ENCODE measurements at regions not wholly inside any gene's neighbourhood (a gene's known extent, or its start where the extent isn't known, plus 50 kb on each side); places are given as distances from the start of the nearest gene placed in this dataset.

DNA sequence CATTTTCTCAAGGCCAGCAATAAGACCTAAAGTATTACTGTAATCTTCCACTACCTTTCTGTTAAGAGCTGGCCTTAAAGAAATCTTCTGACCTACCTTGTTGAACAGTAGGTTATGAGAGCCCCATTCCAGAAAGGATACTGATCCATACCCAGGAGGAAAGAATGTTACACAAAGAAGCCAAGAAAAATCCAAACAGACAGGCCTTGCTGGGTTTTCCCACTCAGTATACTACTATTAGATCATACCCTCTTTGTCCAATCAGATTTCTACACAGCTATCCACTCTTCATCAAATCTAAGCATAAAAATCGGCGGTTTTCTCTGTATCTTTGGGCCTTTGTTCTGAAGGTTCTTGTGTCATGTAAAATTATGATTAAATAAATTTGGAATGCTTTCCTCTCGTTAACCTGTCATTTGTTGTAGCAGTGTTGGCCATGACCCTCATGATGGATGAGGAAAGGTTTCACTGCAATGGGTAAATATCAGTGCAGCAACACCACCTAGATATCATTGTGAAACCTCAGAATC is 292.3 kb downstream of the ANKRD50 start:
- TF ChIP-seq, protein P1, sequence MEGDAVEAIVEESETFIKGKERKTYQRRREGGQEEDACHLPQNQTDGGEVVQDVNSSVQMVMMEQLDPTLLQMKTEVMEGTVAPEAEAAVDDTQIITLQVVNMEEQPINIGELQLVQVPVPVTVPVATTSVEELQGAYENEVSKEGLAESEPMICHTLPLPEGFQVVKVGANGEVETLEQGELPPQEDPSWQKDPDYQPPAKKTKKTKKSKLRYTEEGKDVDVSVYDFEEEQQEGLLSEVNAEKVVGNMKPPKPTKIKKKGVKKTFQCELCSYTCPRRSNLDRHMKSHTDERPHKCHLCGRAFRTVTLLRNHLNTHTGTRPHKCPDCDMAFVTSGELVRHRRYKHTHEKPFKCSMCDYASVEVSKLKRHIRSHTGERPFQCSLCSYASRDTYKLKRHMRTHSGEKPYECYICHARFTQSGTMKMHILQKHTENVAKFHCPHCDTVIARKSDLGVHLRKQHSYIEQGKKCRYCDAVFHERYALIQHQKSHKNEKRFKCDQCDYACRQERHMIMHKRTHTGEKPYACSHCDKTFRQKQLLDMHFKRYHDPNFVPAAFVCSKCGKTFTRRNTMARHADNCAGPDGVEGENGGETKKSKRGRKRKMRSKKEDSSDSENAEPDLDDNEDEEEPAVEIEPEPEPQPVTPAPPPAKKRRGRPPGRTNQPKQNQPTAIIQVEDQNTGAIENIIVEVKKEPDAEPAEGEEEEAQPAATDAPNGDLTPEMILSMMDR (conservative IDR thresholded peaks at IDR 0.05) = no peak
- no peak for TF ChIP-seq ZFX (IDR thresholded peaks at IDR 0.05)
